Osteoblast (primary cell): ENCODE measurements at regions not wholly inside any gene's neighbourhood (a gene's known extent, or its start where the extent isn't known, plus 50 kb on each side); places are given as distances from the start of the nearest gene placed in this dataset.

ENCODE experiments used
- DNase-seq: peaks from one replicate; pipeline ENCODE4 v3.0.0; 2011; ENCODE audit warnings: low spot score, mixed read lengths; ENCODE audit not compliant: insufficient read length; ENCODE audit errors: missing footprints
- H2AFZ ChIP-seq: 2 replicates; pipeline ENCODE4 v1.6.0; 2011; ENCODE audit warnings: mild to moderate bottlenecking, low read length
- H3K27ac ChIP-seq: 2 replicates; pipeline ENCODE4 v1.5.1; 2011; ENCODE audit warnings: mild to moderate bottlenecking, low read depth, low read length, moderate library complexity
- H3K27me3 ChIP-seq: 2 replicates; pipeline ENCODE4 v1.6.0; 2012; ENCODE audit warnings: mild to moderate bottlenecking, control low read depth, inconsistent platforms, low read length, moderate library complexity; ENCODE audit not compliant: insufficient read depth
- H3K36me3 ChIP-seq: 2 replicates; pipeline ENCODE4 v1.5.1; 2011; ENCODE audit warnings: mild to moderate bottlenecking, low read length, control low read depth, moderate library complexity; ENCODE audit not compliant: insufficient read depth
- H3K4me1 ChIP-seq: 2 replicates; pipeline ENCODE4 v1.5.1; 2011; ENCODE audit warnings: mild to moderate bottlenecking, low read length, control low read depth, moderate library complexity; ENCODE audit not compliant: insufficient read depth
- H3K4me2 ChIP-seq: 2 replicates; pipeline ENCODE4 v1.6.0; 2011; ENCODE audit warnings: mild to moderate bottlenecking, low read length; ENCODE audit not compliant: insufficient read depth
- H3K4me3 ChIP-seq: fragments of 200-600 bp; sonication (generic); 3 replicates; pipeline ENCODE4 v1.5.1; 2012; ENCODE audit warnings: mild to moderate bottlenecking, low read length, inconsistent platforms; ENCODE audit not compliant: insufficient read depth
- H3K79me2 ChIP-seq: 2 replicates; pipeline ENCODE4 v1.6.0; 2012; ENCODE audit warnings: mild to moderate bottlenecking, low read length, control low read depth, inconsistent platforms; ENCODE audit not compliant: insufficient read depth
- H3K9me3 ChIP-seq: 2 replicates; pipeline ENCODE4 v1.5.1; 2011; ENCODE audit warnings: low read depth, low read length, control low read depth
- H4K20me1 ChIP-seq: 2 replicates; pipeline ENCODE4 v1.6.0; 2012; ENCODE audit warnings: mild to moderate bottlenecking, low read length, control low read depth; ENCODE audit not compliant: insufficient read depth
- CTCF ChIP-seq: IDR thresholded peaks from 2 replicates; pipeline ENCODE4 v1.5.1; 2011; ENCODE audit warnings: mild to moderate bottlenecking, low read depth, low read length, moderate library complexity; ENCODE audit errors: extremely low read depth

DNA sequence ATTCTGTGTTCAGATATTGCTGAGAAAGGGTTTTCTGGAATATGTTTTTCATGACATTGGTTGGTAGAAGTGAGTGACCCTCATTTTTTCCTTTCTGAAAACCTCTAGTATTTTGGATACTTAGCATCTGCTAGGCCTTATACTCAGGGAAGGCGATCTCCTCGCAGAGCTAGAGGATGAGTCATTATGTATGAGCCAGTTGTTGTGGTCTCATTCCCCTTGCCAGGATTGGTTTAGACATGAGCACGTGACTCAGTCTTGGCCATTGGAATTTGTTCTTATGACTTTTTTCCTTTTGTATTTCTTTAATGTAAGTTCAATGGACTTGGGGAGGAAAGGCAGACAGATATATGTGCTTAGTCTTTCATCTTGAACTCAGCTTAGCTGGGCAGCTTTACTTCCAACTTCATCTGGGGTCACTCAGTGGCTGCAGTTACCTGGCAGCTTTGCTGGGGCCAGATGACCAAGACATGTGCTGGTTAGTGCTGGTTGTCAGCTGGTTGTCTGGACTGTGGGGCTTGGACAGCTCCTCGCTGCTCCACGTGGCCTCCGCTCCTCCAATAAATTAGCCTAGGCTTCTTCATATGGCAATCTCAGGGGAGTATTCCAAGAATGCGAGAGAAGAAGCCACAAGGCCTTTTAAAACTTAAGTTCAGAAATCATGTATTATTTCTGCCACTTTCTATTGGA lies 207.5 kb downstream of the IL20RB start:
- H3K9me3 ChIP-seq: no peaks in the 10 kb centered on the region
- no peak overlapping the region for H2AFZ ChIP-seq
- H3K4me1 ChIP-seq: no peaks in the 10 kb centered on the region
- H3K27me3 ChIP-seq: no peaks in the 10 kb centered on the region
- peak; percentile 69 for DNase-seq
- no peaks in the 10 kb centered on the region for H4K20me1 ChIP-seq
- no peak overlapping the region for H3K4me2 ChIP-seq
- no peaks in the 10 kb centered on the region for H3K36me3 ChIP-seq
- no peaks in the 10 kb centered on the region for H3K79me2 ChIP-seq
- no peak overlapping the region for H3K4me3 ChIP-seq
- no peak overlapping the region for H3K27ac ChIP-seq
- TF ChIP-seq CTCF: no peak

DNA sequence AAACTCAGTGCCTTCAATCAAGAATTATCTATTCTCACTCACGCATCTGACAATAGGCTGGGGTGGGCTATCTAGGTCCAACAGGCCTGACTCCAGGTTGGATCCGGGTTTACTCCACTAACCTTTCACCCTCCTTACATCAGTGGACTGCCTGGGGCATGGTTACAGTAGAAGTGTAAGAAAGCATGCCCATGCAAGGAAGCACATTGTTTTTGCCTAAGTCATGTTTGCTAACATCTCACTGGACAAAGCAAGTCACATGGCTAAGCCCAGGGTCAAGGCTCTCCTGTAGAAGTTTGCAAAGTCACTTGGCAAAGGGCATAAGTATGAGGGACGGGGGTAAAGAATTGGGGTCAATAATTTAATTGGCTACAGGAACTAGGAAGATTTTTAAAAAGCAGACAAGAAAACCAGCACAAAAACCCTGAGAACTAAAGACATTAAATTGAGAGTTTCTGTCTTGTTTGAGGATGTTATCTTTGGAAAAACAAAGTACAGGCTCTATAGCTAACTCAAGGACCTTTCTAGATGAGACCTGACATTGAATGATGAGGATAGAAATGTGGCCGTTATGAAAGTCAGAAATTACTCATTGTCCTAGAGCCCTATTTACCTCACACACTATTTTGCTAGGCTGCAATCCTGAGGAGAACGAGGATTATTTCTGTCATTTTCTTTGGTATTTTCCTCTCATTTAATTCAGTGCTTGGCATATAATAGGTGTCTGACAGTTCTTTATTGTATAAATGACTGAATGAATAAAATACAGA lies 214.2 kb downstream of the IL20RB start:
- Histone ChIP-seq H3K4me1 (no peaks in the 10 kb centered on the region), H3K36me3 (no peaks in the 10 kb centered on the region)
- TF ChIP-seq CTCF: no peak

DNA sequence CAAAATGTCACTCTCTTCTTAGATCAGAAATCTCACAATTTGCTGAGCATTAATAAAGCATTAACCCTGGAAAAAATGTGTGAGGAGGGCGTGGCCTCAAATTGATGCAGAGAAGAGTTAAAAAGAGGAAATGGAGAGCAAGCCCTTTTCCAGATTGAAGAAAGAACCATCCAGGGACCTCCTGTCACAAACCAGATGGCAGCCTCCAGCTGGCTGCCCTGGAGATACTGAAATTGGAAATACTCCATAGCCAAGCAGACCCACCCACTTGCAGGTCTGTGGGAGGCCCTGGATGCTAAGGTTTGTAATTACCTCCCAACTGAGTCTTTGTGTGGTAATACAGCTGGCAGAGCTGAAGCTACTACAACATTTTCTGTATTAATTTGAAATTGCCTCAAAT lies 214.9 kb downstream of the IL20RB start:
- Histone ChIP-seq H3K36me3 (no peaks in the 10 kb centered on the region), H3K79me2 (no peaks in the 10 kb centered on the region), H4K20me1 (no peaks in the 10 kb centered on the region), H3K27ac (no peak overlapping the region), H3K27me3 (no peaks in the 10 kb centered on the region), H2AFZ (no peak overlapping the region), H3K4me2 (no peak overlapping the region), H3K4me3 (no peak overlapping the region), H3K4me1 (no peaks in the 10 kb centered on the region), H3K9me3 (no peaks in the 10 kb centered on the region)
- DNase-seq: no peak
- no peak for TF ChIP-seq CTCF

More for the DNA sequence above, 214.2 kb downstream of the IL20RB start:
- Histone ChIP-seq H3K79me2 (no peaks in the 10 kb centered on the region), H2AFZ (no peak overlapping the region), H3K27ac (no peak overlapping the region), H4K20me1 (no peaks in the 10 kb centered on the region), H3K4me3 (no peak overlapping the region), H3K4me2 (no peak overlapping the region), H3K9me3 (no peaks in the 10 kb centered on the region), H3K27me3 (no peaks in the 10 kb centered on the region)
- DNase-seq: no peak

DNA sequence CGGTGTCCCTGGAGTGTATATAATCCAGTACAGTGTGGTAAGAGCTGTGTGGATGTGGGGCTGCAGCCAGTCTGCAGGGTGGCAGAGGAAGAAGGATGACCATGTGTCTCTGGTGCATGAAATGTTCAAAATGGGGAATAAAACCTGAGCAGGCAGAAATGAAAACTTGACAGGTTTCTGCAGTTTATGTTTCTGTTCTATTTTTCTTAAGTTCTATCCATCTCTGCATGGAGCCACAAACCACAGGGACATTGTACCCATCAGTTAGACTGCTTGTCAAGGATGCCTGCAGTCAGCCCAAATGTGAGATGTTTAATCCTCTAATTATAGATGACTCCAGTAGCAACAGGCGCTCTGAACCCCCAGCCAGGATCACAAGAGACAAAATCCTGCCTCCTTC lies 216.7 kb downstream of the IL20RB start:
- Histone ChIP-seq H3K4me2 (no peak overlapping the region), H3K79me2 (no peaks in the 10 kb centered on the region), H3K9me3 (no peaks in the 10 kb centered on the region), H3K27me3 (no peaks in the 10 kb centered on the region), H3K4me1 (no peaks in the 10 kb centered on the region), H3K27ac (no peak overlapping the region), H3K4me3 (no peak overlapping the region), H4K20me1 (no peaks in the 10 kb centered on the region), H2AFZ (no peak overlapping the region), H3K36me3 (no peaks in the 10 kb centered on the region)
- no peak for DNase-seq
- TF ChIP-seq CTCF: no peak
